Upper lobe of left lung (tissue), 6 donors: ENCODE measurements at regions not wholly inside any gene's neighbourhood (a gene's known extent, or its start where the extent isn't known, plus 50 kb on each side); places are given as distances from the start of the nearest gene placed in this dataset.
A peak's percentile ranks its signal among the peaks of the same experiment; 100 is the strongest.

Source experiments
- ATAC-seq, 2 donors: fragments of 200-7000 bp; cut with Tn5 transposase; one replicate each; pipeline ENCODE4 v1.9.1; 2022; ENCODE audit warnings: mild to moderate bottlenecking in 2 of 2, moderate library complexity in 2 of 2; ENCODE audit not compliant: low FRiP score in 2 of 2
- DNase-seq, 2 donors: peaks; one replicate each; pipeline ENCODE4 v3.0.0-alpha.2; 2019 to 2020
- H3K27ac ChIP-seq, 4 donors: fragments of 200-600 bp; sonication (generic); one replicate each; pipeline ENCODE4 v1.5.1; 2016 to 2019
- H3K27me3 ChIP-seq, 4 donors: fragments of 200-600 bp; sonication (generic); one replicate each; pipeline ENCODE4 v1.5.1; 2017 to 2019
- H3K36me3 ChIP-seq, 4 donors: fragments of 200-600 bp; sonication (generic); one replicate each; pipeline ENCODE4 v1.5.1; 2016 to 2019
- H3K4me1 ChIP-seq, 4 donors: fragments of 200-600 bp; sonication (generic); one replicate each; pipeline ENCODE4 v1.5.1; 2018 to 2019
- H3K4me3 ChIP-seq, 4 donors: fragments of 200-600 bp; sonication (generic); one replicate each; pipeline ENCODE4 v1.5.1; 2017 to 2019; ENCODE audit warnings: mild to moderate bottlenecking in 2 of 4, moderate library complexity in 1 of 4
- H3K9me3 ChIP-seq, 4 donors: fragments of 200-600 bp; sonication (generic); one replicate each; pipeline ENCODE4 v1.5.1; 2018 to 2019
- CTCF ChIP-seq, 6 experiments: fragments of 450-650 bp in 4 of 6; fragments of 200-600 bp in 2 of 6; sonication (generic) in 2 of 6; IDR thresholded peaks; one replicate each; pipeline ENCODE4 v1.5.1; 2016 to 2019; ENCODE audit warnings: antibody characterized with exemption in 6 of 6
- EP300 ChIP-seq, 4 donors: sonication (generic); formaldehyde crosslinking; IDR thresholded peaks; one replicate each; pipeline ENCODE4 v1.5.1; 2017; ENCODE audit warnings: antibody characterized with exemption in 4 of 4, control low read depth in 2 of 4
- POLR2A ChIP-seq, 4 donors: fragments of 450-650 bp; IDR thresholded peaks; one replicate each; pipeline ENCODE4 v1.5.1; 2016 to 2017; ENCODE audit warnings: antibody characterized with exemption in 4 of 4, mild to moderate bottlenecking in 2 of 4
- POLR2AphosphoS5 ChIP-seq, 2 donors: sonication (generic); formaldehyde crosslinking; IDR thresholded peaks; one replicate each; pipeline ENCODE4 v1.5.1; 2017; ENCODE audit warnings: antibody characterized with exemption in 2 of 2
- WGBS, 2 donors: methylation state at CpG; one replicate each; pipeline ENCODE4 v1.1.5; 2017 to 2018; 5-methylcytosine and 5-hydroxymethylcytosine counted together
- donor health status: DM: no; HTN: no; CAD: no; lungs with moderate emphysema.
- donor health status: DM: no; HTN: yes; CAD: no; lungs with severe emphysema.

GRCh38 chr4:7126981-7127380 is 59.1 kb upstream of the GRPEL1 start:
- Histone ChIP-seq H3K4me1 (no peaks in the 10 kb centered on the region), H3K4me3 (no peak overlapping the region), H3K27ac (no peak overlapping the region), H3K36me3 (no peaks in the 10 kb centered on the region), H3K9me3 (no peaks in the 10 kb centered on the region), H3K27me3 (no peaks in the 10 kb centered on the region)
- no peak for DNase-seq
- WGBS, 2 donors = 80 to 86% methylated on average over 5 to 8 of the region's 8 CpGs
- no peak for TF ChIP-seq POLR2AphosphoS5 (IDR thresholded peaks at IDR 0.05)
- no peak for TF ChIP-seq EP300 (IDR thresholded peaks at IDR 0.05)
- no peak for TF ChIP-seq POLR2A (IDR thresholded peaks at IDR 0.05)
- no peak for TF ChIP-seq CTCF (IDR thresholded peaks at IDR 0.05)
- ATAC-seq = no peak

- ATAC-seq = peak; percentile 40 to 79
- Histone ChIP-seq H3K4me3 (no peak overlapping the region), H3K27me3 (no peaks in the 10 kb centered on the region), H3K4me1 (no peaks in the 10 kb centered on the region), H3K27ac (no peak overlapping the region), H3K36me3 (no peaks in the 10 kb centered on the region), H3K9me3 (no peaks in the 10 kb centered on the region)
- TF ChIP-seq POLR2AphosphoS5 (IDR thresholded peaks at IDR 0.05) (no peak), POLR2A (IDR thresholded peaks at IDR 0.05) (no peak), CTCF (IDR thresholded peaks at IDR 0.05) (no peak), EP300 (IDR thresholded peaks at IDR 0.05) (no peak)
- WGBS, 2 donors = 61 to 67% methylated on average over 19 to 22 of the region's 22 CpGs
- peak in 1 of 2 donors; percentile 61 for DNase-seq
Observed at GRCh38 chr4:7124689-7125442, 57.0 kb upstream of the GRPEL1 start.

GRCh38 chr4:7121866-7122653 is 54.2 kb upstream of the GRPEL1 start:
- TF ChIP-seq CTCF (IDR thresholded peaks at IDR 0.05) = no peak
- TF ChIP-seq POLR2AphosphoS5 (IDR thresholded peaks at IDR 0.05) = no peak
- TF ChIP-seq EP300 (IDR thresholded peaks at IDR 0.05) = no peak
- TF ChIP-seq POLR2A (IDR thresholded peaks at IDR 0.05) = no peak
- Histone ChIP-seq H3K27me3 (no peaks in the 10 kb centered on the region), H3K4me1 (no peaks in the 10 kb centered on the region), H3K9me3 (no peaks in the 10 kb centered on the region), H3K4me3 (no peak overlapping the region), H3K27ac (no peak overlapping the region), H3K36me3 (no peaks in the 10 kb centered on the region)
- WGBS, 2 donors = 67 to 78% methylated on average over 8 to 24 of the region's 24 CpGs
- ATAC-seq (no peak), DNase-seq (peak in 1 of 2 donors; percentile 70)

GRCh38 chr4:7121174-7121573 is 53.3 kb upstream of the GRPEL1 start:
- DNase-seq (peak; percentile 48 to 58), ATAC-seq (no peak)
- Histone ChIP-seq H3K36me3 (no peaks in the 10 kb centered on the region), H3K4me3 (no peak overlapping the region), H3K9me3 (no peaks in the 10 kb centered on the region), H3K27ac (no peak overlapping the region), H3K4me1 (no peaks in the 10 kb centered on the region), H3K27me3 (no peaks in the 10 kb centered on the region)
- 52 to 57% methylated on average over 7 to 14 of the region's 15 CpGs for WGBS, 2 donors
- TF ChIP-seq POLR2AphosphoS5 (IDR thresholded peaks at IDR 0.05) (no peak), CTCF (IDR thresholded peaks at IDR 0.05) (no peak), POLR2A (IDR thresholded peaks at IDR 0.05) (no peak), EP300 (IDR thresholded peaks at IDR 0.05) (no peak)
